IMR-90 (cell line): ENCODE measurements at regions not wholly inside any gene's neighbourhood (a gene's known extent, or its start where the extent isn't known, plus 50 kb on each side); places are given as distances from the start of the nearest gene placed in this dataset.

Source experiments
- ATAC-seq: fragments of 200-7000 bp; cut with Tn5 transposase; 2 replicates; pipeline ENCODE4 v1.9.1; 2020; ENCODE audit warnings: low read depth, mild to moderate bottlenecking, moderate library complexity
- BruUV-seq: library from RNA; stranded (reverse); fragments of 400-500 nt; replicated peaks from 2 replicates; lab custom pipeline; 2021; lab: Mats Ljungman, UMichigan
- CTCF ChIA-PET: fragments of 300-600 bp; formaldehyde crosslinking; extraction: SDS; loops from one replicate; lab custom pipeline; 2021; ENCODE audit warnings: antibody characterized with exemption; lab: Yijun Ruan, JAX
- POLR2A ChIA-PET: fragments of 300-600 bp; sonication (Branson Sonifier 250); formaldehyde crosslinking; loops from one replicate; lab custom pipeline; 2022; ENCODE audit warnings: antibody characterized with exemption; ENCODE audit not compliant: unreplicated experiment; lab: Charles Lee
- DNase-seq: peaks from one replicate; pipeline ENCODE4 v3.0.0; 2013
- H2AFZ ChIP-seq: replicated peaks from 2 replicates; pipeline ENCODE3; 2013; ENCODE audit warnings: low read length, mild to moderate bottlenecking; ENCODE audit not compliant: poor library complexity
- H2AK5ac ChIP-seq: 2 replicates; pipeline ENCODE4 v1.6.1; 2013; ENCODE audit warnings: low read depth, low read length, inconsistent platforms
- H2AK9ac ChIP-seq: replicated peaks from 2 replicates; pipeline ENCODE3; 2013; ENCODE audit warnings: mild to moderate bottlenecking, low read depth, low read length, moderate library complexity; ENCODE audit not compliant: poor library complexity
- H2BK120ac ChIP-seq: 2 replicates; pipeline ENCODE4 v1.6.1; 2013; ENCODE audit warnings: low read depth, low read length, inconsistent platforms
- H2BK15ac ChIP-seq: 3 replicates; pipeline ENCODE4 v1.6.1; 2013; ENCODE audit warnings: low read depth, low read length, inconsistent platforms
- H2BK20ac ChIP-seq: 2 replicates; pipeline ENCODE4 v1.6.1; 2013; ENCODE audit warnings: low read depth, mild to moderate bottlenecking, inconsistent platforms, low read length, moderate library complexity
- H2BK5ac ChIP-seq: 2 replicates; pipeline ENCODE4 v1.6.1; 2013; ENCODE audit warnings: mild to moderate bottlenecking, low read depth, low read length, inconsistent platforms; ENCODE audit not compliant: poor library complexity, severe bottlenecking
- H3K14ac ChIP-seq: replicated peaks from 2 replicates; pipeline ENCODE4 v1.6.1; 2013; ENCODE audit warnings: low read depth, low read length, inconsistent platforms
- H3K18ac ChIP-seq: 2 replicates; pipeline ENCODE4 v1.6.1; 2013; ENCODE audit warnings: low read depth, low read length, control low read depth
- H3K23ac ChIP-seq: 2 replicates; pipeline ENCODE4 v1.6.1; 2013; ENCODE audit warnings: low read depth, low read length, inconsistent platforms
- H3K27ac ChIP-seq: 2 replicates; pipeline ENCODE4 v1.5.1; 2013; ENCODE audit warnings: mild to moderate bottlenecking, control low read depth, low read length; ENCODE audit not compliant: insufficient read depth
- H3K27me3 ChIP-seq: 2 replicates; pipeline ENCODE4 v1.6.1; 2013; ENCODE audit warnings: low read length; ENCODE audit not compliant: control insufficient read depth, insufficient read depth
- H3K36me3 ChIP-seq: 2 replicates; pipeline ENCODE4 v1.6.1; 2013; ENCODE audit warnings: low read length, mixed read lengths; ENCODE audit not compliant: control insufficient read depth, insufficient read depth
- H3K4ac ChIP-seq: 2 replicates; pipeline ENCODE4 v1.6.1; 2013; ENCODE audit warnings: low read depth, low read length, inconsistent platforms
- H3K4me1 ChIP-seq: 2 replicates; pipeline ENCODE4 v1.6.1; 2013; ENCODE audit warnings: low read length, mixed read lengths; ENCODE audit not compliant: control insufficient read depth, insufficient read depth
- H3K4me2 ChIP-seq: 2 replicates; pipeline ENCODE4 v1.6.1; 2013; ENCODE audit warnings: low read depth, mild to moderate bottlenecking, control low read depth, low read length, moderate library complexity
- H3K4me3 ChIP-seq: 2 replicates; pipeline ENCODE4 v1.5.1; 2013; ENCODE audit warnings: low read depth, mild to moderate bottlenecking, control low read depth, low read length, moderate library complexity; ENCODE audit not compliant: insufficient read depth
- H3K56ac ChIP-seq: 2 replicates; pipeline ENCODE4 v1.6.1; 2013; ENCODE audit warnings: low read length, inconsistent platforms; ENCODE audit not compliant: insufficient read depth; ENCODE audit errors: extremely low read depth
- H3K79me1 ChIP-seq, 2 experiments: 2 replicates each; pipeline ENCODE4 v1.6.1; 2013; ENCODE audit warnings: low read length in 2 of 2, inconsistent platforms in 1 of 2, low read depth in 1 of 2
- H3K9ac ChIP-seq: 2 replicates; pipeline ENCODE4 v1.6.1; 2013; ENCODE audit warnings: low read depth, low read length, control low read depth
- H3K9me1 ChIP-seq: 2 replicates; pipeline ENCODE4 v1.6.1; 2013; ENCODE audit warnings: low read length, inconsistent platforms; ENCODE audit not compliant: insufficient read depth
- H3K9me3 ChIP-seq: 2 replicates; pipeline ENCODE4 v1.6.1; 2013; ENCODE audit warnings: low read length; ENCODE audit not compliant: control insufficient read depth, insufficient read depth
- H4K20me1 ChIP-seq: 2 replicates; pipeline ENCODE4 v1.6.1; 2013; ENCODE audit warnings: low read length, inconsistent platforms; ENCODE audit not compliant: insufficient read depth
- H4K5ac ChIP-seq: 2 replicates; pipeline ENCODE4 v1.6.1; 2013; ENCODE audit warnings: mild to moderate bottlenecking, low read depth, low read length, control low read depth
- H4K8ac ChIP-seq, 2 experiments: 2 replicates each; pipeline ENCODE4 v1.6.1; 2013; ENCODE audit warnings: low read depth in 2 of 2, low read length in 2 of 2, control low read depth in 1 of 2, inconsistent platforms in 1 of 2
- H4K91ac ChIP-seq: 2 replicates; pipeline ENCODE4 v1.6.1; 2013; ENCODE audit warnings: low read depth, low read length, inconsistent platforms; ENCODE audit not compliant: insufficient read depth
- BHLHE40 ChIP-seq: fragments of 150-350 bp; IDR thresholded peaks from 2 replicates; pipeline ENCODE4 v1.6.1; 2016; ENCODE audit warnings: mild to moderate bottlenecking, low read depth, low read length
- CEBPB ChIP-seq: IDR thresholded peaks from 2 replicates; pipeline ENCODE4 v1.6.1; 2012; ENCODE audit warnings: low read depth, low read length, improper control_type of control experiment
- CHD1 ChIP-seq: IDR thresholded peaks from 2 replicates; pipeline ENCODE4 v1.6.1; 2012; ENCODE audit warnings: low read depth, low read length, improper control_type of control experiment
- FOS ChIP-seq: fragments of 150-350 bp; IDR thresholded peaks from 2 replicates; pipeline ENCODE4 v1.6.1; 2016; ENCODE audit warnings: low read depth, low read length
- MAFK ChIP-seq: IDR thresholded peaks from 2 replicates; pipeline ENCODE4 v1.6.1; 2012; ENCODE audit warnings: low read depth, low read length, improper control_type of control experiment
- MAZ ChIP-seq: IDR thresholded peaks from 2 replicates; pipeline ENCODE4 v1.6.1; 2012; ENCODE audit warnings: low read depth, mild to moderate bottlenecking, low read length, improper control_type of control experiment, moderate library complexity, borderline replicate concordance
- MXI1 ChIP-seq: IDR thresholded peaks from 2 replicates; pipeline ENCODE4 v1.6.1; 2012; ENCODE audit warnings: low read depth, mild to moderate bottlenecking, low read length, moderate library complexity, borderline replicate concordance
- NFE2L2 ChIP-seq: fragments of 150-350 bp; IDR thresholded peaks from 2 replicates; pipeline ENCODE4 v1.6.1; 2016; ENCODE audit warnings: low read depth, mild to moderate bottlenecking, low read length
- POLR2A ChIP-seq: IDR thresholded peaks from 2 replicates; pipeline ENCODE4 v1.6.1; 2012; ENCODE audit warnings: mild to moderate bottlenecking, low read depth, low read length
- RAD21 ChIP-seq: IDR thresholded peaks from 2 replicates; pipeline ENCODE4 v1.6.1; 2012; ENCODE audit warnings: low read length, improper control_type of control experiment
- RCOR1 ChIP-seq: IDR thresholded peaks from 2 replicates; pipeline ENCODE4 v1.6.1; 2012; ENCODE audit warnings: mild to moderate bottlenecking, low read length, improper control_type of control experiment; ENCODE audit not compliant: insufficient replicate concordance
- RFX5 ChIP-seq: IDR thresholded peaks from 2 replicates; pipeline ENCODE4 v1.8.0; 2012; ENCODE audit warnings: low read depth, mild to moderate bottlenecking, low read length, moderate library complexity
- SMC3 ChIP-seq: fragments of 150-350 bp; IDR thresholded peaks from 2 replicates; pipeline ENCODE4 v1.6.1; 2016; ENCODE audit warnings: low read depth, mild to moderate bottlenecking, antibody characterized with exemption, low read length, moderate library complexity
- WGBS, 2 experiments: methylation state at CpG; one replicate each; pipeline versions ENCODE4 v1.1.5 to v1.1.7; 2013; ENCODE audit warnings: missing lambda C conversion rate in 2 of 2; ENCODE audit not compliant: insufficient read length in 1 of 2; ENCODE audit errors: extremely low coverage in 2 of 2; 5-methylcytosine and 5-hydroxymethylcytosine counted together
- dilution Hi-C: fragments of 300-500 bp; cut with HindIII; formaldehyde crosslinking; loops from one replicate; pipeline ENCODE4 v1.14.3; 2018; ENCODE audit warnings: low sequenced_read_pairs; ENCODE audit not compliant: unreplicated experiment
- in situ Hi-C: fragments of 300-500 bp; cut with MboI; formaldehyde crosslinking; loops from 3 replicates; pipeline ENCODE4 v1.14.3; 2019; ENCODE audit warnings: low sequenced_read_pairs, inconsistent platforms, mixed read lengths
- intact Hi-C: fragments of 100-400 bp; cut with micrococcal nuclease; formaldehyde crosslinking; loops from 2 replicates; pipeline ENCODE4 v1.10.0; 2022
- TF ChIP-seq, protein P1 (sequence below): fragments of 150-350 bp; IDR thresholded peaks from 2 replicates; pipeline ENCODE4 v1.6.1; 2017; ENCODE audit warnings: mild to moderate bottlenecking, antibody characterized with exemption, low read length, low read depth
- TF ChIP-seq, protein P2 (sequence below): conservative IDR thresholded peaks from 2 replicates; pipeline ENCODE4 v1.5.1; 2012; ENCODE audit warnings: mild to moderate bottlenecking, low read depth, low read length, improper control_type of control experiment
- TF ChIP-seq, protein P3 (sequence below): fragments of 150-350 bp; IDR thresholded peaks from 2 replicates; pipeline ENCODE4 v1.6.1; 2016; ENCODE audit warnings: low read depth, mild to moderate bottlenecking, low read length, moderate library complexity, borderline replicate concordance

DNA sequence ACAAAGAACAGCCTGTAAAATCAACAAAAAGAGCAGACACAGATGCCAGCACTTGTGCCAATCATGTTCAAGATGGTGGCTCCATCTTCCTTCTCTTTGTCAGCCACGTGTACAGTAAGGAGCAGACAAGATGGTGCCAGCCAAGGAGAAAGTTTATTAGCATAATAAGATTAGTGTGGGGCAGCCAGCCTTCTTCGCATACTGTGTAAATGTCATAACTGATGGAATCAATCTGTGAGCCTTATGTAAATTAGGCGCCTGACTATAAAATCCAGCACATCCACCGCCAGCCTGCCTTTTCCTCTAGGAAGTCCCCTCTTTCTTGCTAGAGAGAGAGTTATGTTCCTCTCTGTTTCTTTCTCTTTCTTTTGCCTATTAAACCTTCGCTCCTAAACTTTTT, 99.7 kb upstream of the RALGAPA2 start:
- intact Hi-C loops (no loop called here), in situ Hi-C loops (no loop called here)
- no CpG with 5 or more reads among the region's 5 CpGs for WGBS, 2 experiments

More for the DNA sequence above, 99.7 kb upstream of the RALGAPA2 start:
- H3K27me3 ChIP-seq, result no peaks in the 10 kb centered on the region
- no peak overlapping the region for H2BK120ac ChIP-seq
- no peak for TF ChIP-seq FOS
- TF ChIP-seq CHD1, result no peak
- no peak for TF ChIP-seq RAD21
- TF ChIP-seq, protein P1, sequence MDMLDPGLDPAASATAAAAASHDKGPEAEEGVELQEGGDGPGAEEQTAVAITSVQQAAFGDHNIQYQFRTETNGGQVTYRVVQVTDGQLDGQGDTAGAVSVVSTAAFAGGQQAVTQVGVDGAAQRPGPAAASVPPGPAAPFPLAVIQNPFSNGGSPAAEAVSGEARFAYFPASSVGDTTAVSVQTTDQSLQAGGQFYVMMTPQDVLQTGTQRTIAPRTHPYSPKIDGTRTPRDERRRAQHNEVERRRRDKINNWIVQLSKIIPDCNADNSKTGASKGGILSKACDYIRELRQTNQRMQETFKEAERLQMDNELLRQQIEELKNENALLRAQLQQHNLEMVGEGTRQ, result no peak
- TF ChIP-seq, protein P2, sequence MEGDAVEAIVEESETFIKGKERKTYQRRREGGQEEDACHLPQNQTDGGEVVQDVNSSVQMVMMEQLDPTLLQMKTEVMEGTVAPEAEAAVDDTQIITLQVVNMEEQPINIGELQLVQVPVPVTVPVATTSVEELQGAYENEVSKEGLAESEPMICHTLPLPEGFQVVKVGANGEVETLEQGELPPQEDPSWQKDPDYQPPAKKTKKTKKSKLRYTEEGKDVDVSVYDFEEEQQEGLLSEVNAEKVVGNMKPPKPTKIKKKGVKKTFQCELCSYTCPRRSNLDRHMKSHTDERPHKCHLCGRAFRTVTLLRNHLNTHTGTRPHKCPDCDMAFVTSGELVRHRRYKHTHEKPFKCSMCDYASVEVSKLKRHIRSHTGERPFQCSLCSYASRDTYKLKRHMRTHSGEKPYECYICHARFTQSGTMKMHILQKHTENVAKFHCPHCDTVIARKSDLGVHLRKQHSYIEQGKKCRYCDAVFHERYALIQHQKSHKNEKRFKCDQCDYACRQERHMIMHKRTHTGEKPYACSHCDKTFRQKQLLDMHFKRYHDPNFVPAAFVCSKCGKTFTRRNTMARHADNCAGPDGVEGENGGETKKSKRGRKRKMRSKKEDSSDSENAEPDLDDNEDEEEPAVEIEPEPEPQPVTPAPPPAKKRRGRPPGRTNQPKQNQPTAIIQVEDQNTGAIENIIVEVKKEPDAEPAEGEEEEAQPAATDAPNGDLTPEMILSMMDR, result no peak
- no peak for TF ChIP-seq POLR2A
- TF ChIP-seq NFE2L2, result no peak
- TF ChIP-seq SMC3, result no peak
- TF ChIP-seq CEBPB, result no peak
- no peak for TF ChIP-seq RFX5
- no peak for TF ChIP-seq MXI1
- TF ChIP-seq RCOR1, result no peak
- no peak for TF ChIP-seq BHLHE40
- TF ChIP-seq, protein P3, sequence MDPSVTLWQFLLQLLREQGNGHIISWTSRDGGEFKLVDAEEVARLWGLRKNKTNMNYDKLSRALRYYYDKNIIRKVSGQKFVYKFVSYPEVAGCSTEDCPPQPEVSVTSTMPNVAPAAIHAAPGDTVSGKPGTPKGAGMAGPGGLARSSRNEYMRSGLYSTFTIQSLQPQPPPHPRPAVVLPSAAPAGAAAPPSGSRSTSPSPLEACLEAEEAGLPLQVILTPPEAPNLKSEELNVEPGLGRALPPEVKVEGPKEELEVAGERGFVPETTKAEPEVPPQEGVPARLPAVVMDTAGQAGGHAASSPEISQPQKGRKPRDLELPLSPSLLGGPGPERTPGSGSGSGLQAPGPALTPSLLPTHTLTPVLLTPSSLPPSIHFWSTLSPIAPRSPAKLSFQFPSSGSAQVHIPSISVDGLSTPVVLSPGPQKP, result no peak
- no peak for TF ChIP-seq MAFK
- TF ChIP-seq MAZ, result no peak
- H3K14ac ChIP-seq, result no peak overlapping the region
- no peak overlapping the region for H4K8ac ChIP-seq
- no peak overlapping the region for H2BK5ac ChIP-seq
- H3K9me3 ChIP-seq, result no peaks in the 10 kb centered on the region
- no peak overlapping the region for H2AK9ac ChIP-seq
- DNase-seq (no peak), ATAC-seq (no peak)
- H3K36me3 ChIP-seq, result no peaks in the 10 kb centered on the region
- no peak overlapping the region for H3K9ac ChIP-seq
- no TSS peak for BruUV-seq
- H3K79me1 ChIP-seq, result no peaks in the 10 kb centered on the region
- no peak overlapping the region for H3K18ac ChIP-seq
- no peak overlapping the region for H3K4ac ChIP-seq
- dilution Hi-C loops, result no loop called here
- H2AFZ ChIP-seq, result no peak overlapping the region
- H3K23ac ChIP-seq, result no peak overlapping the region
- no peak overlapping the region for H2BK15ac ChIP-seq
- H3K4me1 ChIP-seq, result no peaks in the 10 kb centered on the region
- ChIA-PET POLR2A (no interaction called here), CTCF (no interaction called here)
- no peak overlapping the region for H4K91ac ChIP-seq
- no peaks in the 10 kb centered on the region for H3K9me1 ChIP-seq
- H3K4me2 ChIP-seq, result no peak overlapping the region
- H4K5ac ChIP-seq, result no peak overlapping the region
- no peak overlapping the region for H2BK20ac ChIP-seq
- no peak overlapping the region for H3K27ac ChIP-seq
- no peak overlapping the region for H3K56ac ChIP-seq
- H2AK5ac ChIP-seq, result no peak overlapping the region
- H4K20me1 ChIP-seq, result no peaks in the 10 kb centered on the region
- no peak overlapping the region for H3K4me3 ChIP-seq
